ENCODE measurements at regions not wholly inside any gene's neighbourhood (a gene's known extent, or its start where the extent isn't known, plus 50 kb on each side); places are given as distances from the start of the nearest gene placed in this dataset.

GRCh38 chr4:62293551-62293950, 1093.4 kb downstream of the ADGRL3 start:
- Histone ChIP-seq H3K27me3 (ENCODE audit: insufficient read depth) (no peaks in the 10 kb centered on the region), H3K36me3 (replicated peaks in 1 of 2; ENCODE audit: control insufficient read depth in 1 of 2, insufficient read depth in 2 of 2, low read length in 1 of 2) (no peaks in the 10 kb centered on the region), H3K9me3 (no peaks in the 10 kb centered on the region), H4K20me1 (ENCODE audit: insufficient read depth) (no peaks in the 10 kb centered on the region), H2AFZ (ENCODE audit: low read depth) (no peak overlapping the region), H3K9ac (no peak overlapping the region), H3K27ac (ENCODE audit: low read depth in 2 of 2, low read length in 1 of 2) (no peak overlapping the region), H3K4me1 (ENCODE audit: control insufficient read depth in 1 of 2, insufficient read depth in 2 of 2, low read depth in 1 of 2, low read length in 1 of 2) (peaks cover 0 to 2% of the 10 kb centered on the region in 2 experiments; a peak in 1 of 4 replicates), H3F3A (replicated peaks; ENCODE audit: insufficient read depth) (no peaks in the 10 kb centered on the region), H3K4me2 (no peak overlapping the region), H3K4me3 (ENCODE audit: low read depth in 2 of 2, low read length in 1 of 2) (no peak overlapping the region), H3K79me2 (ENCODE audit: insufficient read depth) (no peaks in the 10 kb centered on the region), H3K9me2 (no peaks in the 10 kb centered on the region)
- ChIA-PET CTCF (interaction anchor here (1.3 kb wide), 1 partner anchor 25 kb away, joined by 3 read pairs; no protein-coding TSS in a partner anchor), POLR2A (no interaction called here)
- TF ChIP-seq MXI1 (IDR thresholded peaks at IDR 0.05; ENCODE audit: low read depth, low read length) (no peak), ELF1 (IDR thresholded peaks at IDR 0.05) (no peak), IRF3 (IDR thresholded peaks at IDR 0.05; ENCODE audit: low read depth, low read length) (no peak), RCOR1 (IDR thresholded peaks at IDR 0.05; ENCODE audit: low read length) (no peak), TEAD4 (IDR thresholded peaks at IDR 0.05; ENCODE audit: borderline replicate concordance, insufficient read depth) (no peak), MEF2A (IDR thresholded peaks at IDR 0.05; ENCODE audit: borderline replicate concordance, low read depth) (no peak), NRF1 (IDR thresholded peaks at IDR 0.05; ENCODE audit: low read depth, low read length) (no peak), SIN3A (IDR thresholded peaks at IDR 0.05; ENCODE audit: borderline replicate concordance, low read depth, low read length) (no peak), EZH2phosphoT487 (IDR thresholded peaks at IDR 0.05; ENCODE audit: borderline replicate concordance, low read depth) (no peak), POLR2AphosphoS5 (IDR thresholded peaks at IDR 0.05; ENCODE audit: low read depth, low read length) (no peak), USF1 (IDR thresholded peaks at IDR 0.05; ENCODE audit: borderline replicate concordance, low read depth) (no peak), PBX3 (IDR thresholded peaks at IDR 0.05) (no peak)
- 67% methylated on average over 2 of the region's 2 CpGs for WGBS (ENCODE audit: low lambda C conversion rate)
- DNase-seq = no peak

GRCh38 chr4:62292911-62293310, 1092.8 kb downstream of the ADGRL3 start:
- Histone ChIP-seq H3K36me3 (replicated peaks in 1 of 2; ENCODE audit: control insufficient read depth in 1 of 2, insufficient read depth in 2 of 2, low read length in 1 of 2) (no peaks in the 10 kb centered on the region), H3F3A (replicated peaks; ENCODE audit: insufficient read depth) (no peaks in the 10 kb centered on the region), H3K4me2 (no peak overlapping the region), H2AFZ (ENCODE audit: low read depth) (no peak overlapping the region), H3K9ac (no peak overlapping the region), H3K9me2 (no peaks in the 10 kb centered on the region), H3K4me3 (ENCODE audit: low read depth in 2 of 2, low read length in 1 of 2) (no peak overlapping the region), H3K4me1 (ENCODE audit: control insufficient read depth in 1 of 2, insufficient read depth in 2 of 2, low read depth in 1 of 2, low read length in 1 of 2) (peaks cover 0 to 5% of the 10 kb centered on the region in 2 experiments; a peak in 1 of 4 replicates), H3K27me3 (ENCODE audit: insufficient read depth) (no peaks in the 10 kb centered on the region), H3K27ac (ENCODE audit: low read depth in 2 of 2, low read length in 1 of 2) (no peak overlapping the region), H3K79me2 (ENCODE audit: insufficient read depth) (no peaks in the 10 kb centered on the region), H3K9me3 (no peaks in the 10 kb centered on the region), H4K20me1 (ENCODE audit: insufficient read depth) (no peaks in the 10 kb centered on the region)
- CTCF ChIA-PET = no interaction called here
- WGBS (ENCODE audit: low lambda C conversion rate) = 59% methylated on average over 14 of the region's 14 CpGs
- POLR2A ChIA-PET = no interaction called here
- no peak for DNase-seq
- TF ChIP-seq EP300 (IDR thresholded peaks at IDR 0.05; ENCODE audit: borderline replicate concordance in 1 of 2, low read depth in 1 of 2, low read length in 1 of 2) (no peak), ELF1 (IDR thresholded peaks at IDR 0.05) (no peak), USF2 (IDR thresholded peaks at IDR 0.05; ENCODE audit: borderline replicate concordance, low read depth, low read length) (no peak), RFX5 (IDR thresholded peaks at IDR 0.05; ENCODE audit: low read length) (no peak), GABPA (IDR thresholded peaks at IDR 0.05; ENCODE audit: low read depth) (no peak), PBX3 (IDR thresholded peaks at IDR 0.05) (no peak), POLR2AphosphoS5 (IDR thresholded peaks at IDR 0.05; ENCODE audit: low read depth, low read length) (no peak), RXRA (IDR thresholded peaks at IDR 0.05; ENCODE audit: borderline replicate concordance, low read depth) (no peak), NFIC (IDR thresholded peaks at IDR 0.05; ENCODE audit: borderline replicate concordance) (no peak), EZH2phosphoT487 (IDR thresholded peaks at IDR 0.05; ENCODE audit: borderline replicate concordance, low read depth) (no peak), TEAD4 (IDR thresholded peaks at IDR 0.05; ENCODE audit: borderline replicate concordance, insufficient read depth) (no peak), SIN3A (IDR thresholded peaks at IDR 0.05; ENCODE audit: borderline replicate concordance, low read depth, low read length) (no peak), USF1 (IDR thresholded peaks at IDR 0.05; ENCODE audit: borderline replicate concordance, low read depth) (no peak), CHD2 (IDR thresholded peaks at IDR 0.05; ENCODE audit: low read length, partially characterized antibody) (no peak), SMC3 (IDR thresholded peaks at IDR 0.05; ENCODE audit: low read depth, low read length) (no peak), JUND (IDR thresholded peaks at IDR 0.05) (no peak)
